Breast epithelium (tissue), 4 donors: ENCODE measurements at regions not wholly inside any gene's neighbourhood (a gene's known extent, or its start where the extent isn't known, plus 50 kb on each side); places are given as distances from the start of the nearest gene placed in this dataset.
A peak's percentile ranks its signal among the peaks of the same experiment; 100 is the strongest.

ENCODE experiments used
- DNase-seq, 2 donors: peaks; one replicate each; pipeline ENCODE4 v3.0.0-alpha.2; 2019; ENCODE audit warnings: low spot score in 2 of 2
- H3K27ac ChIP-seq, 2 donors: fragments of 200-600 bp; sonication (generic) in 1 of 2; one replicate each; pipeline ENCODE4 v1.5.1; 2016 to 2019; ENCODE audit warnings: mild to moderate bottlenecking in 1 of 2
- H3K27me3 ChIP-seq, 2 donors: fragments of 200-600 bp; sonication (generic) in 1 of 2; one replicate each; pipeline versions ENCODE4 v1.5.1 to v1.6.0; 2017 to 2019; ENCODE audit warnings: control low read depth in 1 of 2, mild to moderate bottlenecking in 1 of 2
- H3K36me3 ChIP-seq: fragments of 200-600 bp; one replicate; pipeline ENCODE4 v1.5.1; 2019
- H3K4me1 ChIP-seq, 2 donors: fragments of 200-600 bp; sonication (generic); one replicate each; pipeline ENCODE4 v1.5.1; 2016 to 2019; ENCODE audit warnings: control low read depth in 1 of 2
- H3K4me3 ChIP-seq, 3 donors: fragments of 200-600 bp; sonication (generic); 1 replicate in 2 of 3; 2 replicates in 1 of 3; pipeline ENCODE4 v1.5.1; 2016 to 2019; ENCODE audit warnings: mild to moderate bottlenecking in 3 of 3, moderate library complexity in 2 of 3
- H3K9me3 ChIP-seq, 2 donors: fragments of 200-600 bp; sonication (generic) in 1 of 2; one replicate each; pipeline ENCODE4 v1.5.1; 2016 to 2019; ENCODE audit warnings: control low read depth in 1 of 2
- CTCF ChIP-seq, 3 donors: fragments of 450-650 bp; IDR thresholded peaks; one replicate each; pipeline ENCODE4 v1.5.1; 2016 to 2017; ENCODE audit warnings: antibody characterized with exemption in 3 of 3, mild to moderate bottlenecking in 3 of 3, moderate library complexity in 3 of 3
- POLR2A ChIP-seq: fragments of 450-650 bp; IDR thresholded peaks from one replicate; pipeline ENCODE4 v1.6.1; 2016; ENCODE audit warnings: antibody characterized with exemption, mild to moderate bottlenecking, moderate library complexity
- POLR2AphosphoS5 ChIP-seq, 3 donors: sonication (generic); formaldehyde crosslinking; IDR thresholded peaks; one replicate each; pipeline ENCODE4 v1.6.1; 2017; ENCODE audit warnings: antibody characterized with exemption in 3 of 3
- intact Hi-C: fragments of 100-400 bp; cut with DNase I; formaldehyde crosslinking; loops from one replicate; pipeline ENCODE4 v1.15.1; 2023; ENCODE audit warnings: low total_unique reads

- no peaks in the 10 kb centered on the region for H3K27me3 ChIP-seq
- DNase-seq: no peak
- TF ChIP-seq CTCF (IDR thresholded peaks at IDR 0.05): no peak
- TF ChIP-seq POLR2AphosphoS5 (IDR thresholded peaks at IDR 0.05): no peak
- TF ChIP-seq POLR2A: no peak
- H3K36me3 ChIP-seq: no peaks in the 10 kb centered on the region
- intact Hi-C loops: no loop called here
- H3K27ac ChIP-seq: no peak overlapping the region
- H3K9me3 ChIP-seq: no peaks in the 10 kb centered on the region
- H3K4me3 ChIP-seq: no peak overlapping the region
- no peaks in the 10 kb centered on the region for H3K4me1 ChIP-seq
Observed at GRCh38 chr14:103186909-103187586, 63.8 kb downstream of the TNFAIP2 start.

GRCh38 chr14:103187911-103188310, 64.7 kb downstream of the TNFAIP2 start:
- TF ChIP-seq CTCF (IDR thresholded peaks at IDR 0.05) (no peak), POLR2A (no peak), POLR2AphosphoS5 (IDR thresholded peaks at IDR 0.05) (no peak)
- no peaks in the 10 kb centered on the region for H3K9me3 ChIP-seq
- no peak overlapping the region for H3K4me3 ChIP-seq
- H3K4me1 ChIP-seq: no peaks in the 10 kb centered on the region
- H3K27me3 ChIP-seq: no peaks in the 10 kb centered on the region
- DNase-seq: no peak
- intact Hi-C loops: no loop called here
- H3K27ac ChIP-seq: no peak overlapping the region
- no peaks in the 10 kb centered on the region for H3K36me3 ChIP-seq

- H3K27ac ChIP-seq: no peak overlapping the region
- H3K4me1 ChIP-seq: no peaks in the 10 kb centered on the region
- no peaks in the 10 kb centered on the region for H3K36me3 ChIP-seq
- H3K27me3 ChIP-seq: no peaks in the 10 kb centered on the region
- TF ChIP-seq CTCF (IDR thresholded peaks at IDR 0.05) (peak in 1 of 3 donors; percentile 27), POLR2AphosphoS5 (IDR thresholded peaks at IDR 0.05) (no peak)
- no peak for DNase-seq
- intact Hi-C loops: no loop called here
- peak overlapping the region; percentile 35 to 70 (median 46) for H3K4me3 ChIP-seq
- no peaks in the 10 kb centered on the region for H3K9me3 ChIP-seq
Observed at GRCh38 chr14:103188810-103189480, 65.7 kb downstream of the TNFAIP2 start.

- no peaks in the 10 kb centered on the region for H3K36me3 ChIP-seq
- H3K9me3 ChIP-seq: no peaks in the 10 kb centered on the region
- no peaks in the 10 kb centered on the region for H3K27me3 ChIP-seq
- no peaks in the 10 kb centered on the region for H3K4me1 ChIP-seq
- H3K27ac ChIP-seq: no peak overlapping the region
- intact Hi-C loops: no loop called here
- no peak for DNase-seq
- TF ChIP-seq POLR2A: no peak
- no peak for TF ChIP-seq POLR2AphosphoS5 (IDR thresholded peaks at IDR 0.05)
- no peak for TF ChIP-seq CTCF (IDR thresholded peaks at IDR 0.05)
- peak overlapping the region in 2 of 3 donors; percentile 46 to 70 for H3K4me3 ChIP-seq
Observed at GRCh38 chr14:103189481-103190470, 66.5 kb downstream of the TNFAIP2 start.
